Ishikawa (cell line): ENCODE measurements at regions not wholly inside any gene's neighbourhood (a gene's known extent, or its start where the extent isn't known, plus 50 kb on each side); places are given as distances from the start of the nearest gene placed in this dataset.

Experiments
- CEBPB ChIP-seq: IDR thresholded peaks from 2 replicates; pipeline ENCODE4 v1.6.1; 2012
- CREB1 ChIP-seq: IDR thresholded peaks from 2 replicates; pipeline ENCODE4 v1.6.1; 2012; ENCODE audit warnings: low read depth
- EGR1 ChIP-seq: IDR thresholded peaks from 2 replicates; pipeline ENCODE4 v1.6.1; 2012
- EP300 ChIP-seq: IDR thresholded peaks from 2 replicates; pipeline ENCODE4 v1.6.1; 2012; ENCODE audit warnings: borderline replicate concordance
- FOXM1 ChIP-seq: IDR thresholded peaks from 2 replicates; pipeline ENCODE4 v1.6.1; 2012; ENCODE audit warnings: low read depth, borderline replicate concordance
- MAX ChIP-seq: IDR thresholded peaks from 2 replicates; pipeline ENCODE4 v1.6.1; 2012
- NFIC ChIP-seq: IDR thresholded peaks from 2 replicates; pipeline ENCODE4 v1.6.1; 2012
- RAD21 ChIP-seq: IDR thresholded peaks from 2 replicates; pipeline ENCODE4 v1.6.1; 2012; ENCODE audit warnings: low read depth
- REST ChIP-seq: IDR thresholded peaks from 2 replicates; pipeline ENCODE4 v1.6.1; 2012; ENCODE audit warnings: low read depth, mild to moderate bottlenecking
- TAF1 ChIP-seq: IDR thresholded peaks from 2 replicates; pipeline ENCODE4 v1.6.1; 2012; ENCODE audit warnings: low read depth, mild to moderate bottlenecking
- TCF12 ChIP-seq: IDR thresholded peaks from 2 replicates; pipeline ENCODE4 v1.6.1; 2012; ENCODE audit warnings: low read depth
- TEAD4 ChIP-seq: IDR thresholded peaks from 2 replicates; pipeline ENCODE4 v1.6.1; 2012
- USF1 ChIP-seq: IDR thresholded peaks from 2 replicates; pipeline ENCODE4 v1.6.1; 2012
- ZBTB7A ChIP-seq: IDR thresholded peaks from 2 replicates; pipeline ENCODE4 v1.6.1; 2012; ENCODE audit warnings: low read depth

GRCh38 chr20:5691918-5692618 lies 58.1 kb upstream of the SHLD1 start:
- TF ChIP-seq EP300: no peak
- no peak for TF ChIP-seq NFIC
- TF ChIP-seq EGR1: no peak
- TF ChIP-seq TCF12: no peak
- TF ChIP-seq RAD21: no peak
- TF ChIP-seq USF1: no peak
- TF ChIP-seq CREB1: no peak
- TF ChIP-seq FOXM1: no peak
- TF ChIP-seq CEBPB: no peak
- TF ChIP-seq MAX: no peak
- no peak for TF ChIP-seq ZBTB7A
- no peak for TF ChIP-seq TEAD4
- no peak for TF ChIP-seq TAF1
- TF ChIP-seq REST: no peak
